K562 (cell line): ENCODE measurements at regions not wholly inside any gene's neighbourhood (a gene's known extent, or its start where the extent isn't known, plus 50 kb on each side); places are given as distances from the start of the nearest gene placed in this dataset.

ENCODE experiments used
- ATAC-seq: fragments of 200-7000 bp; cut with Tn5 transposase; 3 replicates; pipeline ENCODE4 v1.9.1; 2020; ENCODE audit warnings: moderate library complexity
- BruUV-seq: library from RNA; stranded (reverse); fragments of 400-500 nt; replicated peaks from 2 replicates; lab custom pipeline; 2021; lab: Mats Ljungman, UMichigan
- CTCF ChIA-PET: fragments of 300-600 bp; formaldehyde crosslinking; extraction: SDS; loops from one replicate; lab custom pipeline; 2021; ENCODE audit warnings: low intra/inter-chr PET ratio; lab: Yijun Ruan, JAX
- POLR2A ChIA-PET: fragments of 300-600, 350-650 bp; sonication (Branson Sonifier 250); formaldehyde crosslinking; extraction: SDS; loops from one replicate; lab custom pipeline; 2021; ENCODE audit warnings: antibody characterized with exemption, inconsistent platforms; lab: Yijun Ruan, JAX
- DNase-seq, 4 experiments: peaks; one replicate each; pipeline versions ENCODE4 v3.0.0 to v3.0.0-alpha.2; 2011 to 2018; ENCODE audit warnings: low spot score in 3 of 4, mixed read lengths in 3 of 4; ENCODE audit errors: extremely low read depth in 1 of 4
- FAIRE-seq: peaks from 2 replicates; lab custom pipeline; 2011; peaks lifted over from hg19 to GRCh38; lab: Jason Lieb, UNC
- H2AFZ ChIP-seq: 2 replicates; pipeline ENCODE4 v1.6.0; 2011; ENCODE audit warnings: low read depth, low read length, control low read depth, inconsistent platforms
- H3K27ac ChIP-seq: fragments of 200-600 bp; 3 replicates; pipeline ENCODE4 v1.8.0; 2011; ENCODE audit warnings: low read depth, mild to moderate bottlenecking, control low read depth, inconsistent platforms, low read length, moderate library complexity, mixed read lengths; ENCODE audit errors: extremely low read depth
- H3K27me3 ChIP-seq, 2 experiments: fragments of 300-600 bp in 1 of 2; 2 replicates in 1 of 2; 3 replicates in 1 of 2; pipeline versions ENCODE4 v1.6.0 to v1.8.0; 2011; ENCODE audit warnings: inconsistent platforms in 2 of 2, low read length in 2 of 2, mild to moderate bottlenecking in 1 of 2, mixed read lengths in 1 of 2, moderate library complexity in 1 of 2; ENCODE audit not compliant: control insufficient read depth in 2 of 2, insufficient read depth in 2 of 2
- H3K36me3 ChIP-seq: fragments of 300-600 bp; 3 replicates; pipeline ENCODE4 v1.8.0; 2011; ENCODE audit warnings: mild to moderate bottlenecking, low read length, inconsistent platforms; ENCODE audit not compliant: control insufficient read depth, insufficient read depth
- H3K4me1 ChIP-seq, 2 experiments: fragments of 200-600 bp in 1 of 2; replicated peaks in 1 of 2; 2 replicates in 1 of 2; 3 replicates in 1 of 2; pipeline versions ENCODE4 v1.5.1 to v1.8.0; 2011; ENCODE audit warnings: inconsistent platforms in 2 of 2, low read length in 2 of 2, mild to moderate bottlenecking in 1 of 2, mixed read lengths in 1 of 2, moderate library complexity in 1 of 2; ENCODE audit not compliant: control insufficient read depth in 2 of 2, insufficient read depth in 2 of 2
- H3K4me2 ChIP-seq: 2 replicates; pipeline ENCODE4 v1.6.1; 2011; ENCODE audit warnings: low read length, control low read depth, inconsistent platforms, mixed read lengths; ENCODE audit not compliant: insufficient read depth
- H3K4me3 ChIP-seq: fragments of 200-600 bp; sonication (generic), shearing (Covaris generic); 2 replicates; pipeline ENCODE4 v1.5.1; 2016; ENCODE audit warnings: control low read depth, inconsistent platforms
- H3K79me2 ChIP-seq: fragments of 200-600 bp; 3 replicates; pipeline ENCODE4 v1.8.0; 2011; ENCODE audit warnings: low read length, inconsistent platforms; ENCODE audit not compliant: control insufficient read depth, insufficient read depth
- H3K9ac ChIP-seq, 2 experiments: 2 replicates each; pipeline versions ENCODE4 v1.6.0 to v1.6.1; 2011; ENCODE audit warnings: low read depth in 2 of 2, low read length in 2 of 2, control low read depth in 1 of 2, inconsistent platforms in 1 of 2, mild to moderate bottlenecking in 1 of 2, mixed read lengths in 1 of 2; ENCODE audit not compliant: insufficient read depth in 1 of 2
- H3K9me1 ChIP-seq: one replicate; pipeline ENCODE4 v1.6.0; 2011; ENCODE audit warnings: inconsistent platforms, mild to moderate bottlenecking, low read length, moderate library complexity; ENCODE audit not compliant: control insufficient read depth, insufficient read depth
- H3K9me3 ChIP-seq: replicated peaks from 2 replicates; pipeline ENCODE4 v1.5.1; 2011; ENCODE audit warnings: low read depth, low read length, inconsistent platforms; ENCODE audit not compliant: control insufficient read depth, insufficient read depth
- H4K20me1 ChIP-seq: replicated peaks from 2 replicates; pipeline ENCODE4 v1.6.1; 2011; ENCODE audit warnings: low read length, inconsistent platforms, mixed read lengths; ENCODE audit not compliant: control insufficient read depth, insufficient read depth
- SNRNP70 ChIP-seq: fragments of 200-400 bp; formaldehyde crosslinking; optimal IDR thresholded peaks from 2 replicates; pipeline ENCODE3; 2017; ENCODE audit warnings: low read depth, low read length
- TEAD4 ChIP-seq, 2 experiments: sonication (generic) in 1 of 2; formaldehyde crosslinking in 1 of 2; IDR thresholded peaks; 2 replicates each; pipeline versions ENCODE4 v1.6.1 to v1.8.0; 2012 to 2022; ENCODE audit warnings: borderline replicate concordance in 1 of 2, inconsistent platforms in 1 of 2, low read length in 1 of 2, mild to moderate bottlenecking in 1 of 2, missing genetic modification reagents in 1 of 2
- ZNF583 ChIP-seq: fragments of 250-450 bp; sonication (Bioruptor Pico); IDR thresholded peaks from 2 replicates; pipeline ENCODE4 v1.4.0; 2020
- ZNF75A ChIP-seq: fragments of 450-650 bp; formaldehyde crosslinking; IDR thresholded peaks from 2 replicates; pipeline ENCODE4 v1.4.0; 2020; ENCODE audit warnings: mild to moderate bottlenecking
- ZNF764 ChIP-seq: fragments of 250-450 bp; sonication (Bioruptor Pico); IDR thresholded peaks from 2 replicates; pipeline ENCODE4 v1.4.0; 2020; ENCODE audit warnings: low read depth, mild to moderate bottlenecking, moderate library complexity
- WGBS: fragments of 100-300 bp; shearing (Covaris generic); methylation state at CpG from one replicate; pipeline ENCODE4 v1.1.6; 2016; ENCODE audit warnings: low coverage, mixed read lengths; ENCODE audit not compliant: insufficient coverage; ENCODE audit errors: missing lambda C conversion rate; 5-methylcytosine and 5-hydroxymethylcytosine counted together
- in situ Hi-C: fragments of 300-500 bp; cut with MboI; formaldehyde crosslinking; loops from 4 replicates; pipeline ENCODE4 v1.15.0; 2018; ENCODE audit warnings: inconsistent platforms, mixed read lengths
- intact Hi-C: fragments of 100-400 bp; cut with micrococcal nuclease; formaldehyde crosslinking; loops from 2 replicates; pipeline ENCODE4 v1.14.2; 2022

GRCh38 chr3:43858294-43858701 lies 167.6 kb downstream of the ABHD5 start:
- H4K20me1 ChIP-seq: peaks cover 6% of the 10 kb centered on the region; the same call in 1 of the 2 replicates
- peaks cover 10 to 67% of the 10 kb centered on the region in 2 experiments; a peak in 3 of 5 replicates for H3K27me3 ChIP-seq
- CTCF ChIA-PET: no interaction called here
- POLR2A ChIA-PET: interaction anchor here (1.2 kb wide), 1 partner anchor 8 kb away, joined by 6 read pairs; no protein-coding TSS in a partner anchor
- H3K36me3 ChIP-seq: no peaks in the 10 kb centered on the region
- FAIRE-seq (no peak), ATAC-seq (no peak), DNase-seq (no peak)
- 0 out of 5 replicates have a peak, but pooled peaks cover 0 to 2% of the 10 kb centered on the region in 2 experiments for H3K4me1 ChIP-seq
- 1% methylated on average over 14 of the region's 14 CpGs for WGBS
- no peak overlapping the region for H3K4me3 ChIP-seq
- no TSS peak for BruUV-seq
- intact Hi-C loops (no loop called here), in situ Hi-C loops (no loop called here)
- H3K79me2 ChIP-seq: no peaks in the 10 kb centered on the region
- TF ChIP-seq SNRNP70 (no peak), TEAD4 (IDR thresholded peaks at IDR 0.05; ENCODE audit: low read length) (no peak), TEAD4 (CRISPR knock-in tag; IDR thresholded peaks at IDR 0.05; ENCODE audit: borderline replicate concordance) (no peak), ZNF75A (CRISPR knock-in tag) (no peak), ZNF764 (CRISPR knock-in tag) (no peak)
- no peak overlapping the region for H3K4me2 ChIP-seq
- H2AFZ ChIP-seq: no peak overlapping the region
- H3K9ac ChIP-seq: no peak overlapping the region
- no peaks in the 10 kb centered on the region for H3K9me1 ChIP-seq
- no peak overlapping the region for H3K27ac ChIP-seq
- H3K9me3 ChIP-seq: no peaks in the 10 kb centered on the region

- Histone ChIP-seq H2AFZ (no peak overlapping the region), H3K4me1 (0 out of 5 replicates have a peak, but pooled peaks cover 0 to 2% of the 10 kb centered on the region in 2 experiments), H3K4me2 (no peak overlapping the region), H3K27ac (no peak overlapping the region), H4K20me1 (peaks cover 6% of the 10 kb centered on the region; the same call in 1 of the 2 replicates), H3K79me2 (no peaks in the 10 kb centered on the region), H3K27me3 (peaks cover 8 to 75% of the 10 kb centered on the region in 2 experiments; a peak in 3 of 5 replicates), H3K9me3 (no peaks in the 10 kb centered on the region), H3K9ac (no peak overlapping the region), H3K4me3 (no peak overlapping the region), H3K36me3 (no peaks in the 10 kb centered on the region), H3K9me1 (no peaks in the 10 kb centered on the region)
- ChIA-PET CTCF (no interaction called here), POLR2A (no interaction called here)
- in situ Hi-C loops (no loop called here), intact Hi-C loops (no loop called here)
- no TSS peak for BruUV-seq
- ATAC-seq: no peak
- no peak for DNase-seq
- FAIRE-seq: no peak
- 0% methylated on average over 3 of the region's 3 CpGs for WGBS
- no peak for TF ChIP-seq ZNF583 (CRISPR knock-in tag)
Measured at GRCh38 chr3:43859766-43860165, 169.0 kb downstream of the ABHD5 start.
